ENCODE measurements at regions not wholly inside any gene's neighbourhood (a gene's known extent, or its start where the extent isn't known, plus 50 kb on each side); places are given as distances from the start of the nearest gene placed in this dataset.

- TF ChIP-seq CTCF (IDR thresholded peaks at IDR 0.05; ENCODE audit: insufficient read depth, low read depth, low read length) (no peak), EZH2 (IDR thresholded peaks at IDR 0.05; ENCODE audit: insufficient read depth, low read length) (no peak)
Observed at GRCh38 chr11:109828387-109828786, 264.8 kb upstream of the ZC3H12C start.
